HL-60 (cell line): ENCODE measurements at regions not wholly inside any gene's neighbourhood (a gene's known extent, or its start where the extent isn't known, plus 50 kb on each side); places are given as distances from the start of the nearest gene placed in this dataset.

ENCODE experiments used
- GABPA ChIP-seq: IDR thresholded peaks from 2 replicates; pipeline ENCODE4 v1.6.1; 2012; ENCODE audit warnings: low read depth
- POLR2AphosphoS5 ChIP-seq: IDR thresholded peaks from 2 replicates; pipeline ENCODE4 v1.6.1; 2012; ENCODE audit warnings: low read depth
- SPI1 ChIP-seq: IDR thresholded peaks from 2 replicates; pipeline ENCODE4 v1.6.1; 2012; ENCODE audit warnings: low read depth, mild to moderate bottlenecking, borderline replicate concordance
- TF ChIP-seq, protein P1 (sequence below): IDR thresholded peaks from one replicate; pipeline ENCODE4 v1.5.1; 2011; ENCODE audit warnings: low read length, control low read depth, inconsistent platforms; ENCODE audit not compliant: insufficient read depth
- TF ChIP-seq, protein P2 (sequence below): IDR thresholded peaks from 2 replicates; pipeline ENCODE4 v1.6.1; 2012; ENCODE audit warnings: low read depth; ENCODE audit not compliant: insufficient replicate concordance

DNA sequence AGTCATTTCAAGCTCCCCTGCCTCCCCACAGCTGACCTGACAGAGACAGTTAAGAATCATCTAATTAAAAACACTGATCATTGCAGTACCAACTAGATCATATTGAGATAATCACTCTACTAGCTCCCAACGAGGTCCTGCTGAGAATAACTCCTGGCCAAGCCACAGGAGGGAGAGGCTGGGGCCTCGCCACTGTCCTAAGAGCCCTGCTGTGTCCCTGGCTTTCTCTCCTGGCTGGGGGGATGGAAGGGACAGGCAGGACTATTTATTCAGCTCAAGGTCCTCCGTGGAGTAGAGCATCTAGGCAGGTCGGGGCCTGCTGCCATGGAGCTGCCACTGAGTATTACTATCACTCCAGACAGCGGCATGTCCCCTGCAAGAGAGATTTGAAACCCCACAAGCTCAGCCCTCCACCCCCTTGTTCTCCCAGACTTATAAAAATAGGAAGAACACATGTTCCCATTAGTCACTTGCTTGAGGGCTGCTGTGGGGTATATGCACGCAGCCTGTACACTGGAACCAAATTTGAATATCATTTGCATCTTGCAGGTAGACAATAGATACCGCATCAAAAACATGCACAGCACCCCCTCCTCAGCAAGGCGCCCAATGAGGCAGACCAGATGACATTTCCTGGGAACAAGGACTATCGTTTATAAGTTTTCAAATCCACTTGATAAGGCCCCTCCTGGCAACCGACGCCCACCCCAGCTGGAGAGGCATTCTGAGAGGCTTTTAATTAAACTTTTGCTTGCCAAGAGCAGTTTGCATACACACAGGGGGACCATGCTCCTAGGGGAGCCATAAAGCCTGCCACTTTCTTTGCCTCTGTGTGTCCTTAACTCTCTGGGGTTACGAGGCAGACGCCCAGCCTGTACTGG is 385.2 kb upstream of the ZFHX3 start:
- TF ChIP-seq, protein P1, sequence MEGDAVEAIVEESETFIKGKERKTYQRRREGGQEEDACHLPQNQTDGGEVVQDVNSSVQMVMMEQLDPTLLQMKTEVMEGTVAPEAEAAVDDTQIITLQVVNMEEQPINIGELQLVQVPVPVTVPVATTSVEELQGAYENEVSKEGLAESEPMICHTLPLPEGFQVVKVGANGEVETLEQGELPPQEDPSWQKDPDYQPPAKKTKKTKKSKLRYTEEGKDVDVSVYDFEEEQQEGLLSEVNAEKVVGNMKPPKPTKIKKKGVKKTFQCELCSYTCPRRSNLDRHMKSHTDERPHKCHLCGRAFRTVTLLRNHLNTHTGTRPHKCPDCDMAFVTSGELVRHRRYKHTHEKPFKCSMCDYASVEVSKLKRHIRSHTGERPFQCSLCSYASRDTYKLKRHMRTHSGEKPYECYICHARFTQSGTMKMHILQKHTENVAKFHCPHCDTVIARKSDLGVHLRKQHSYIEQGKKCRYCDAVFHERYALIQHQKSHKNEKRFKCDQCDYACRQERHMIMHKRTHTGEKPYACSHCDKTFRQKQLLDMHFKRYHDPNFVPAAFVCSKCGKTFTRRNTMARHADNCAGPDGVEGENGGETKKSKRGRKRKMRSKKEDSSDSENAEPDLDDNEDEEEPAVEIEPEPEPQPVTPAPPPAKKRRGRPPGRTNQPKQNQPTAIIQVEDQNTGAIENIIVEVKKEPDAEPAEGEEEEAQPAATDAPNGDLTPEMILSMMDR = no peak
- TF ChIP-seq POLR2AphosphoS5 (no peak), GABPA (no peak), SPI1 (no peak)
- TF ChIP-seq, protein P2, sequence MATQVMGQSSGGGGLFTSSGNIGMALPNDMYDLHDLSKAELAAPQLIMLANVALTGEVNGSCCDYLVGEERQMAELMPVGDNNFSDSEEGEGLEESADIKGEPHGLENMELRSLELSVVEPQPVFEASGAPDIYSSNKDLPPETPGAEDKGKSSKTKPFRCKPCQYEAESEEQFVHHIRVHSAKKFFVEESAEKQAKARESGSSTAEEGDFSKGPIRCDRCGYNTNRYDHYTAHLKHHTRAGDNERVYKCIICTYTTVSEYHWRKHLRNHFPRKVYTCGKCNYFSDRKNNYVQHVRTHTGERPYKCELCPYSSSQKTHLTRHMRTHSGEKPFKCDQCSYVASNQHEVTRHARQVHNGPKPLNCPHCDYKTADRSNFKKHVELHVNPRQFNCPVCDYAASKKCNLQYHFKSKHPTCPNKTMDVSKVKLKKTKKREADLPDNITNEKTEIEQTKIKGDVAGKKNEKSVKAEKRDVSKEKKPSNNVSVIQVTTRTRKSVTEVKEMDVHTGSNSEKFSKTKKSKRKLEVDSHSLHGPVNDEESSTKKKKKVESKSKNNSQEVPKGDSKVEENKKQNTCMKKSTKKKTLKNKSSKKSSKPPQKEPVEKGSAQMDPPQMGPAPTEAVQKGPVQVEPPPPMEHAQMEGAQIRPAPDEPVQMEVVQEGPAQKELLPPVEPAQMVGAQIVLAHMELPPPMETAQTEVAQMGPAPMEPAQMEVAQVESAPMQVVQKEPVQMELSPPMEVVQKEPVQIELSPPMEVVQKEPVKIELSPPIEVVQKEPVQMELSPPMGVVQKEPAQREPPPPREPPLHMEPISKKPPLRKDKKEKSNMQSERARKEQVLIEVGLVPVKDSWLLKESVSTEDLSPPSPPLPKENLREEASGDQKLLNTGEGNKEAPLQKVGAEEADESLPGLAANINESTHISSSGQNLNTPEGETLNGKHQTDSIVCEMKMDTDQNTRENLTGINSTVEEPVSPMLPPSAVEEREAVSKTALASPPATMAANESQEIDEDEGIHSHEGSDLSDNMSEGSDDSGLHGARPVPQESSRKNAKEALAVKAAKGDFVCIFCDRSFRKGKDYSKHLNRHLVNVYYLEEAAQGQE = no peak
